HG03342 (cell line): ENCODE measurements at regions not wholly inside any gene's neighbourhood (a gene's known extent, or its start where the extent isn't known, plus 50 kb on each side); places are given as distances from the start of the nearest gene placed in this dataset.

Source experiments
- ATAC-seq: cut with Tn5 transposase; IDR thresholded peaks from one replicate; pipeline ENCODE4 v1.9.1; 2021; ENCODE audit warnings: mild to moderate bottlenecking, moderate library complexity; ENCODE audit not compliant: unreplicated experiment

DNA sequence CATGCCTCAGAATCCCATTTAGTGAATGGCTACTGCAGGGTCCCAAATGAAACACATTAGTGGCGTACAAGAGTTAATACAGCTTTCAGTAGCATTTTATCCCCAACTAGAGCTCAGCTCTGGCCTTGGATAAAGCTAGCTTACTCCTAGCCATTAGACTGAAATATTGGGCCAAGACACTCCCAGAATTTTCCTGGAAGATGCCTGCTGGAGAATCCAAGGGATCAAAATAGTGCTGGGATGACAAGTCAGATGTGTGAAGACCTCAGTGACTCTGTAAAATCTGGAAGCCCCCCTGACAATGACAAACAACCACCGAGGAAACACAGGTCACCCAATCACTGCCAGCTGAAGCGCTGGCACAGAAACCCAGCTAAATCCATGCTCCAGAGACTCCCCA is 303.1 kb upstream of the SORL1-AS1 start:
- no peak for ATAC-seq

DNA sequence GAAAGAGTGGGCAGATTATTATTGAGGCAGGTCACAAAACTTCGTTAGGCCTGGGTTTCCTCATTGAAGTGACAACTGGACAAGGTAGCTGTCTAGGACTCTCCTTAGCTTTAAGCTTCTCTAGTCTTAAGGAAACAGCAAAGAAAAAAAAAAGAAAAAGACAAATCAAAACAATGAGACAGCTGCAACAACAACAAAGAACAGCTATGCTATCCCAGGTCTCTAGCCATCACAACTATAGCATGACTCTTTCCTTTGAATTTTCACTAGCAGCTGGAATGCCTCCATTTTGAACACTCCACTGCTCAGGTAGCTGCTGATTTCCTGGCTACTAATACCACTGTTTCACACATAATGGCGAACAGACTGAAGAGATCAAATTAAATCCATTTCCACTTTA is 302.4 kb upstream of the SORL1-AS1 start:
- no peak for ATAC-seq

DNA sequence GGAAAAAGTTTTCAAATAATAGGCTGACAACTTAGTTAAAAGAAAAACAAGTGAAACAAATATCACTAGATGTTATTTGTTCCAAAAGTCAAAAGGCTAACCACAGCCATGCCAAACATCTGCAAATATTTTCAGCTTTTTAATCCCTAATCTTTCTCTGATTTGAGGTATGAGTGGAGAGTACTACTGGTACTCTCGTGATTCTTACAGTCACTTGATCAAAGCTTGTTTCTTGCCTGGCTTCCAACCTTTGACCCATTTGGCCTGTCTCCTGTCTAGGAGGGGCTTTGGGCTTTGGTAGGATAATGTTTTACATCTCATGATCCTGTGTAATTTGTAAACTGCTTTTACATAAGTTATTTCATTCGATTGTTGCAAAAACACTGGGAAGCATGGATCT is 301.8 kb upstream of the SORL1-AS1 start:
- no peak for ATAC-seq

DNA sequence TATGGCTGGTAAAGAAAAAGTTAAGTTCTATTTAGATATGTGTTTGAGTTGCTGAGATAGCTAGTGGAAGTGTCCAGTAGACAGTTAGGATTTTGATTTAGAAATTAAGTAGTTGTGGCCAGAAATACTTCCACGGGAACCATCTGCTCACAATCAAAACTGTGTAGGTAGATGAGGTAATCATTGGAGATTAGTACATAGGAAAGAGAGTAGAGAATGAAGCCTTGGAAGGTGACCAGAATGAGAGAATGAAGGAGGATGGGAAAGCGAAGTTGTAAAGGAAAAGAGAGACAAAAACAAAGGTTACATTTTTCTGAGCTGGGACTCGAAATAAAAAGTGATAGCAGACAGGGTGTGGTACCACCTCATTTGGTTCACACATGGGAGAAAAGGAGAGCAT is 296.9 kb upstream of the SORL1-AS1 start:
- no peak for ATAC-seq

DNA sequence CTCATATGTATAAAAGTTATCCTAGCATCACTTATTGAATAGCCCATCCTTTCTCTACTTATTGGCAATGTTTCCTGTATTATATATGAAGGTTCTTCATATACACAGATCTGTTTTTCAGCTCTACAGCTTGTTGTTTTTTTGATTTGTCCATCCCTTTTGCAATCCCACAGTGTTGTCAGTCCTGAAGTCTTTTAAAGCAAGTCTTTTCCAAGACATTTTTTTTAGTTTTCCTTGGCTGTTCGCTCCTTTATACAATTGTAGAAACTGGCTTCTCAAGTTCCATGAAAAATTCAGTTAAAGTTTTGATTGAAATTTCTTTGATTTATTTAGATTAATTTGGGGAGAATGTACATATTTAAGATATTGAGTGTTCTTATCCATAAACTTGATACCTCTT is 295.3 kb upstream of the SORL1-AS1 start:
- ATAC-seq: no peak

DNA sequence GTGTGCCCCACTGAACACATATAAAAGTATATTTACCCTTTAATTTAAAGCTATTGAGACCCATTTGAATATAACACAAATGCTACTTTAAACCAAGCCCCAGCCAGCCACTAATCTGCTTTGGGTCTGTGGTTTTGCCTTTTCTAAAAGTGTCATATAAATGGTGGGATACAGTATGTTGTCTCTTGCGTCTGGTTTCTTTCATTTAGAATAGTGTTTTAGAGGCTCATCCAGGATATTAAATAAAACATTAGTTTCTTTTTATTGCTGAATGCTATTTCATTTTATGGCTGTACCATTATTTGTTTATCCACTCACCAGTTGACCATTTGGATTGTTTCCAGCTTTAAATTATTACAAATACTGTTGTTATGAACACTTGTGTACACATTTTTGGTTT is 290.5 kb upstream of the SORL1-AS1 start:
- no peak for ATAC-seq

DNA sequence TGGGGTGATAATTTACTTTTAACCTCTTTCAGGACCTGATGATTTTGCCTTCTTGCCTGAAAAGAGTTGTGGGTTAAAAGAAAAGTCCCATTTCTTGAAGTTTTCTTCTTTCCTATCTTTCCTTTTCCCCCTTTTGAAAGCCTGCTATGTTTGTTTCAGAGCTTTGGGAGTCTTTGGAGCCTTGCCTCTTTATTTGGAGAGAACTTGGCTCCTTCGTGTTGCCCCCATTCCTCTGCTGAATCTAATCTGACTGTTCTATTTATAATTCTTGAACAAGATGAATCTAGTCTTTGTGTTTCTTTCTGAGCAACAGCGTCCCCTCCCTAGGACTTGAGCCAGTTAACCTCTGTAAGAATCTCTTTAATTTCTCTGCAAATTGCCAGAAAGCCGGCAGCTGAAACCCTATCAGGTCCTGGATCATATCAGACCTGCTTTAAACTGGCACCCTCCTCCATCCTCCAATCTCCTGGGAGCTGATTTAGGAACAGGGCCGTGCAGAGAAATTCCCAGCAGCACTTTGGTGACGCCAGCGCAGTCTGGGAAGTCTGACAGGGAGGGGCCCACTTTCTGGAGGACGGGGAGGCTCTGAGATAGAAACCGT is 289.1 kb upstream of the SORL1-AS1 start:
- no peak for ATAC-seq

DNA sequence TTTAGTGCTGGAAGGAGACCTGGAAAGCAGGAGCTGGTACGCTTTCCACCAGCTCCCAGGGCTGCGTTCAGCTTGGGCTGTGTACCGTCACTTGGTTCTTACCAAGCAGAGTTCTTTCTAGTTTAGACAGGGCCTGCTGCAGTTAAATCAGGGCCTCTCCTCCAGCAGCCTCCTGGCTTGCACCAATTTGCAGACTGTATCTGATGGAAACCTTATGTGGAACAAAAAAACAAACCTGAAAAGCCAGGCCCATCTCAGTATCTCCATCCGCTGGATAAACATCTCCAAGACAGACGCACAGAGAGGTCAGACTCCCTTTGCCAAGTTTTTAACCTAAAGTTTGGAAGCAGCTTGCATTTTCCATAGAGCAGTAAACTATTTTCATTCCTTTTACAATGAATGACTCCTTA is 288.6 kb upstream of the SORL1-AS1 start:
- ATAC-seq: no peak

DNA sequence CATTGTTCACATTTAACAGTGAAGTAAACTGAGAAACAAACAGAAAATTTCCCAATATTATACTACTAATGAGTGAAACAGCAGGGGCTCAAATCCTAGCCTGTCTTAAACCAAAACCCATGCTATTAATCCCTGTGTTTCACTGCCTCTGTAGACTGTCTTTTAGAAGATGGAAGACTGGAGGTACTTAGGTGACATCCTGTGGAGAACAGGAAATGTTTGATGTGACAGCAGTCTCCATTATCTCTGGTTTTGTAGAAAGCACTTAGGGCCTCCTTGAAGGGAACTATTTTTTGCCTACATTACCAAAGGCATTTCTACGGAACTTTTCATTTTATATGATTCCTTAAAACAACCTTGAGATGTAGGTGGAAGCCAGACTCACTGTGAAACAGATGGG is 288.1 kb upstream of the SORL1-AS1 start:
- no peak for ATAC-seq

DNA sequence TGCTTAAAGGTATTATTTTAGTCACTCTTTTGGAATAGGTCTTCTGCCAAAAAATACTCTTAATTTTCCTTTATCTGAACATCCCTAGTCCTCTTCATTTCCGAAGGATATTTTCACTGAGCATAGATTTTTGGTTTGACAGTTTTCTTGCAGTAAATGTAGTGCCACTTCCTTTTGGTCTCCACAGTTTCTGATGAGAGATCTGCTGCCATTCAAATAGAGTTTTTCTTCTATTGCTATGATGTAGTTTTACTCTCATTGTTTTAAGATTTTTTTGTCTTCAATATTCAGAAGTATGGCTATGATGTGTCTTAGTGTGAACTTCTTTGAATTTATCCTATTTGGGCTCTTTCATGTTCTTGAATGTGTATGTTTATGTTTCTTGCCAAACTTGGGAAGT is 281.1 kb upstream of the SORL1-AS1 start:
- ATAC-seq: no peak

DNA sequence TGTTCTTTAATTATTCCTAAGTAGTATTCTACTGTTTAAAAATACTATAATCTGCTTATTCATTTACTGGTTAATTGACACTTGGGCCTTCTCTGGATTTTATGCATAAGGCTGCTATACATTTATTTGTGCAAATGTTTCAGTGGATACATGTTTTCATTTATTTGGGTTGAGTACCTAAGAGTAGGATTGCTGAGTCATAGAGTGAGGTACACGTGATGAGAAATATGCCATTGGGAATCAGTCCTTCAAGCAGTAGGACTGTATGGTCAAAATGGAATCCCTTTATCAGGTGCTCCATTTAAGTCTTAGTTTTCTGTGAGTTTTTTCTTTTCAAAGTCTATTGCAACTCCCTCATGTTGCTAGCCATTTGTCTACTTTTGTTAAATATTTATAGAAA is 275.2 kb upstream of the SORL1-AS1 start:
- ATAC-seq: no peak

DNA sequence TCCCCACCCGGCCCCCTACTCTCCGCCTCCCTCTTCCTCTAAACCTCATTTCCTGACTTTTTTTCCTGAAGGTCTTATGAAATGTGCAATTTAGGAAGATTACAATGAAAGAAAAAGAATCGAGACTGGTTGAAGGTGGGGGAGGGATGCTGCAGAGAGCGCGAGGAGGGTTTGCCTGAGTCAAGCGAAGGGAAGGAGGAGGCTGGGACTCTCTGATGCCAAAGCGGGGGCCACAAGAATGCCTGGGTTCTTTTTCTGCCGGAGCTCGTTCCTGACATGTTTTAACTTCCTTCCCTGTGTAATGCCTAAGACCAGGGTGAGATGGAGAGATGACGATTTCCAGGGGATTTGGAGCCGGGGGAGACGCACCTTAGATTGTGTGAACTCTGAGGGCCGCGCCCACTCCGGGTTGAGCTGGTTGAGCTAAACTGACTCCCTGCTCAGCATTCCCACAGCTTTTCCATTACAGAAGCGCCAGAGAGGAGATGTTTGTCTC is 270.5 kb upstream of the SORL1-AS1 start:
- no peak for ATAC-seq

DNA sequence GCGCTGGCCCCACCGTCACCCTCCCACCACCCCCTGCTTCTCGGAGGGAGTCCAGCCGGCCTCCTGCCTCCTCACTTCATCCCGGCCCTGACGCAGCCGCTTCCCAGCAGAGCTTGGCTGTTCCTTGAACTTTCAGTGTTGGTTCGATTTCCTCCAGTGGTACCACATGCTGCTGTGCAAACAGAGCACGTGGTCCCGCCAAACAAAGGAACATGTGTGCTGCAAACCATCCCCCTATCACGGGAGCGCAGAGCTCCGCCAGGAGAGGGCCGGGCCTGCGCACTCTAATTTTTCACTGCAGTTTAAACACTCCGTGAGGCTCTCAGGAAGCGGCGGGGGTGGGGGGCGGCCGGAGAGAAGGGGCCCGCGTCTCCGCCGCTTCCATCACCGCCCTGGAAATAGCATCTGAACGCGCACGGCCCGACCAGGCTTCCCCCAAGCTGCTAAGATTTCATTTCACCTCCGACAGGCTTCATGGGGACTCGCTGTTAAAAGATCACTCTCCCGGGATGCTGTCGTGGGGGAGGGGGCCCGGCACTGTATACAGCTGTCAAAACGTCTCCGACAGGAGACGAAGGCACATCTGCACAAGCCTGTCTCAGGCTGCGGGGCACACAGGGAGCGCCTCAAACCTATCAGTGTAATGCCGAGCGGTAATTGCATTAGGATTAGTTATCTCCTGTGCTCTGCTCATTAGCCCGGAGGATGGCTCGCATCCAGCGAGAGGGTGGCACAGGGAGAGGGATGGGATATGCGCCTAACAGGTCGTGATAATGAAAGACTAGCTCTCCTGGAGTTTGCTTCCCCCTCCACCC is 269.9 kb upstream of the SORL1-AS1 start:
- no peak for ATAC-seq

DNA sequence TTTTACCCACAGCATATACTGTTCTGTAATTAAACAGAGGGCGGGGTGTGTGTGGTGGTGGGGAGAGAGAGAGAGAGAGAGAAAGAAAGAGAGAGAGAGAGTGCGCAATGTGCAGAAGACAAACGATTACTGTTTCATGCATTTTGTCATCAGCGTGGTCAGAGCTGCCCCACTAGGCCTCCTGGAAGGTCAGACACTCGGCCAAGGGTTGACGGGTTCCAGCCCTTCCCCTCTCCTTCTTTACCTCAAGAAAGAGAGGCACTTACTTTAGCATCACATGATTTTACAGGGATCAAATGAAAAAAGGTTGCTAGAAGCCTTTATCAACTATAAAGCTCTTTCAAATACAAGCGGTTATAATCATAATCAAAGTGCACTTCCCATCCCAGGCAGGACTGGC is 269.2 kb upstream of the SORL1-AS1 start:
- ATAC-seq: no peak

DNA sequence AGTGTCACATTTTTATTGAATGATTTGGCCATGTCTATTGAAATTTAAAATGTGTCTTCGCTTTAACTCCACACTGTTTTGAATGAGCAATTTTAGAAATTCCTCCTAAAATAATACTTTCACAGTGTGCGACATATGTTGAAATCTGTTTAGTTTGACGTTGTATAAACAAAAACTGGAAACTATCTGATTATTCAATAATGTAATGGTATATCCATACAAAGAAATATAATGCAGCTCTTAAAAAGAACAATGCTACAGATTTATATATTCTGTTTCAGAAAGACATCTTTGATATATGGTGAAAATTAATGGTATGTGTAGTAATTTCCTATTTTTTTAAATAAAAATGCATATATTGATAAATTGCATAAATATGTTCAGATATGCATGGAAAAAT is 268.7 kb upstream of the SORL1-AS1 start:
- no peak for ATAC-seq

DNA sequence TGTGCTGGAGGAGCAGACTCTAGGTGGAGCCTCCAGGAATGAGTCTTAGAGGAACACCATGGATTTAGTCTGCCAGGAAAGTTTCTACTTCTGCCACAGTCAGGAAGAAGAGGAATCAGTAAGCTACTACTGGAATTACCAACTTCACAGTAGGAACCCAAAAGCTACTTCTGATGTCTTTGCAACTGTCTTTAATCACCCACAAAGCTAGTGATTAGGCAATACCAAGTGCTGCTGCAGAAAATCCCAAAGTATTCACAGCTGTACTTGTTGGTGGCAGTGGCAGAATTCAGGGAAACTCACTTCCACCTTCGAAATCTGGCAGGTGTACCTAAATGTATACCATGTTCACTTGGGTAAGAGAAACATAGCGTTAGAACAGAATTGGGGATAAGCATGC is 264.5 kb upstream of the SORL1-AS1 start:
- no peak for ATAC-seq

DNA sequence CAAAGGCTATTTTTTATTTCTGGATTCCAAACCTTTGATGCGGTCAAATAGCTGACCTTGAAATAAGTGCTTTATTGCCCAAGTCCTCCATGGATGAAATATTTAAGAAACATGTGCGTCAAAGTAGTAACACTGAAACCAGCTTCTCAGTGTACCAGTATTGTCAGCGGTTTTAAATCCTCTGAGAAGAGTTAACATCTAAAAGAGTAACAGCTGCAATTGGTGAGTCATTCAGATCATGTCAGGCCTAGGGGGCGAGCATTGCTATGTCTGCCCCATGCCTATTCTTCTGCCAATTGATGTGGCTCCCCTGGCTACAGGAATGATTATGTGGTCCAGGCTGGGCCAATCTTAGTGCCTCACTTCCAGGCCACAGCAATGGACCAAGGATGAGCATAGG is 263.3 kb upstream of the SORL1-AS1 start:
- no peak for ATAC-seq

DNA sequence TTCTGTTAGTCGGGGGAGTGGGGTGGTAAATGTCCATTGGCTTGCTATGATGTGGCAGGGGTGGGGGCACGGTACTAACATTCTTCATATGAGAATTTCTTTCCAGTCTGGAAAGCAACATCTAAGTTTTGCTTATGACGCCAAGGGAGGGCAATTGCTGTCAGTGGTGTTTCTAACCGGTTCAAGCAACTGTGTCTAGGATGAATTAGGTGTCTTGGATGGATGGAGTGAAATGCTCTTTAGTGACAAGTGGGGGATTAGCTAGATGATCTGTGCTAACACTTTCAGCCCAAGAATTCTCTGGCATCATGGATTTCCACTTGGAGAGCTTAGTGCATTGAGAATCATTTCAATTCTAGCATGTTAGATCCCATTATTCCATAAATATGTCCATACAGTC is 262.6 kb upstream of the SORL1-AS1 start:
- ATAC-seq: no peak

DNA sequence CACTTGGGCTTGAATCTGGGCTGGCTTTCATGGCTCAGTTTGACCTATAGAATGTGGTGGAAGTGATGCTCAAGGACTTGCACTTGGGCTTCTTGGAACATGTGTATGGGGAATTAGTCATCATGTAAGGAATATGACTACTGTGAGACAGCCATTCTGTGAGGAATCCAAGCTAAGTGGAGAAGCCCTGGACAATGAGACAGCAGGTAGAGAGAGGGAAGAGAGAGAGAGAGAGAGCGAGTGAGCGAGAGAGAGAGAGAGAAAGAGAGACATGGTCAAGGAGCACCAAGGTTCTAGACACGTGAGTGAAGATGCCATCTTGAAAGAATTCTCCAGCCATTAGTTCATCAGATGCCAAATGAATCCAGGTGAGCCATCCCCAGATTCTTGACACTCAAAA is 261.6 kb upstream of the SORL1-AS1 start:
- ATAC-seq: no peak

DNA sequence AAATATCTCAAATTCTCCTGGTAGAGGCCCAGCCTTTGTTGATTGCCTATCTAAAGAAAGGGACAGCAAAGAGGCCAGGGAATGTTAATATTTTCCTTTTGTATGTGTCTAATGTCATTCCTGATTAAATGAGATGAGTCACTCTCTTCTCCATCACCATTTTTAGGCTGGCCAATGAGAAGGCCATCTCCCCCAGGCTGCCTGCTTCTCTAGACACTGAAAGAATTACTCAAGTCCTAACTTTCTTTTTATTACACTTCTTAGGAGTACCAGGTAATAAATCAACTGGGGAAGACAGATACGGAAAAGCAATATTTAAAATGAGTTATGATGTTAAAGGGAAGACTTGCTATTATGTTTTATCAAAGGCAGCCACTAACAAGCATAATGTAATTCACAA is 259.2 kb upstream of the SORL1-AS1 start:
- ATAC-seq: no peak

DNA sequence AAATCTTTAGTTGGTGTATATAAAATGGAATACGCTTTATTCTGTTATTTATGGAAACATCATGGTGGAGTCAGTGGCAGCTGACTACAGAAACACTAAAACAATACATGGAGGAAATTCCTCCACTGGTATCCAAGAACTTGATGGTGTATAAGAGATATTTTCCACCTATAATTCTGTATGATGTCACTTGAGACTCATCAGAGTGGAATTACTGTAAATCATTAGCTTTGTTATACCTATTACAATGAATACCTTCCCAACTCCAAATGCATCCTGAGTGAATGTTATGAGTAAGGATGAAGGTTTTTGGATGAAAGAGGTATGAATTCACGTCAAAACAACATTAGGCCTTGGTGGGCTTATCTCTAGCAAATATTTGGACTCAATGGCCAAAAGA is 258.5 kb upstream of the SORL1-AS1 start:
- ATAC-seq: no peak

DNA sequence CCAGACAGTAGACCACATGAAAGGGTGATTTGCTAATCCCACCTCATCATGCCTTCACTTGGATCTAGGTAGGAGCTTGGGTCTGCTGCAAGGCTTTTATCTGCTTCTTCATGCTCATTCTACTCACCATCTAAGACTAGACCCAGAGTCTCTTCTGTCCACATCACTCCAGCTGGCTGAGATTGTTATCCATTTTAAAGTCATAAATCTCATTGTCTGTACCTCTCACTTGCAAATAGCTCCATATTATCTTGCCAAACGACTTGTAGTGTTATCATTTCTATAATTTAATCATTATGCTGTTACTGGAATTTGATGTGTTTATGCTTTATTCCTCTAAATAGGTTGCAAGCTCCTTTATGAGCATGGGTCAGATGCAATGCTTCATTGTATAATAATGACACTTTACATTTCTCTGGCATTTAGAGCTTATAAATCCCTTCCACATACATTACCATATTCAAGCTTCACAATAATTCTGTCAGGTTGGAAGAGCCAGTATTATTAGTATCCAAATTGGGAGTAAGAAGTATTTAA is 254.2 kb upstream of the SORL1-AS1 start:
- ATAC-seq: no peak
